ENCODE measurements at regions not wholly inside any gene's neighbourhood (a gene's known extent, or its start where the extent isn't known, plus 50 kb on each side); places are given as distances from the start of the nearest gene placed in this dataset.

- Histone ChIP-seq H4K91ac (ENCODE audit: insufficient read length, low read depth, low read length) (no peak overlapping the region), H3K18ac (ENCODE audit: insufficient read length, low read depth, low read length) (no peak overlapping the region), H3K79me2 (ENCODE audit: insufficient read depth, low read length) (no peaks in the 10 kb centered on the region), H3K27me3 (ENCODE audit: insufficient read depth, low read length) (peaks cover 16% of the 10 kb centered on the region; the same call in 1 of the 2 replicates), H3K4ac (ENCODE audit: low read depth, low read length) (no peak overlapping the region), H3K56ac (ENCODE audit: insufficient read length, low read depth, low read length) (no peak overlapping the region), H3K27ac (ENCODE audit: insufficient read length, low read depth, low read length) (no peak overlapping the region), H3K4me2 (ENCODE audit: insufficient read depth, insufficient read length, low read length) (peak overlapping the region; percentile 40), H2BK120ac (ENCODE audit: low read depth, low read length, poor library complexity, severe bottlenecking) (no peak overlapping the region), H3K23ac (ENCODE audit: insufficient read length, low read depth, low read length) (no peak overlapping the region), H4K20me1 (ENCODE audit: control insufficient read depth, insufficient read depth, insufficient read length) (no peaks in the 10 kb centered on the region), H3K4me1 (ENCODE audit: insufficient read depth, low read length) (no peaks in the 10 kb centered on the region), H2BK20ac (ENCODE audit: low read depth, low read length, poor library complexity, severe bottlenecking) (no peak overlapping the region), H3K9ac (ENCODE audit: extremely low read depth, insufficient read length, low read length) (no peak overlapping the region), H2BK12ac (ENCODE audit: insufficient read length, low read depth, low read length) (no peak overlapping the region), H4K8ac (replicated peaks; ENCODE audit: insufficient read length, low read depth, low read length) (no peak overlapping the region), H2AFZ (ENCODE audit: low read length) (no peak overlapping the region), H3K23me2 (ENCODE audit: insufficient read length, low read depth, low read length, poor library complexity, severe bottlenecking) (peaks cover 5% of the 10 kb centered on the region), H2BK5ac (ENCODE audit: insufficient read length, low read length) (no peak overlapping the region), H3K9me3 (ENCODE audit: control insufficient read depth, low read depth, low read length) (no peaks in the 10 kb centered on the region), H3K14ac (ENCODE audit: insufficient read depth, low read length) (no peak overlapping the region), H3T11ph (ENCODE audit: low read length) (no peak overlapping the region), H3K79me1 (ENCODE audit: insufficient read depth, low read depth, low read length, poor library complexity, severe bottlenecking) (no peaks in the 10 kb centered on the region), H2BK15ac (ENCODE audit: low read depth, low read length) (no peak overlapping the region), H4K5ac (ENCODE audit: insufficient read length, low read depth, low read length) (no peak overlapping the region), H2AK5ac (ENCODE audit: insufficient read length, low read length) (no peak overlapping the region)
- Mint-ChIP-seq H3K36me3 (ENCODE audit: insufficient read depth in 1 of 3, low read depth in 3 of 3) (no peaks in the 10 kb centered on the region), H3K9me3 (no peaks in the 10 kb centered on the region), H3K4me3 (peak overlapping the region; percentile 47 to 71), H3K4me1 (peaks cover 13 to 16% of the 10 kb centered on the region in 2 experiments), H3K27me3 (ENCODE audit: low read depth) (peaks cover 42% of the 10 kb centered on the region), H3K27ac (no peak overlapping the region)
- no CpG with 5 or more reads among the region's 58 CpGs for WGBS (ENCODE audit: extremely low coverage, insufficient read length, low lambda C conversion rate)
- TF ChIP-seq, protein P1, sequence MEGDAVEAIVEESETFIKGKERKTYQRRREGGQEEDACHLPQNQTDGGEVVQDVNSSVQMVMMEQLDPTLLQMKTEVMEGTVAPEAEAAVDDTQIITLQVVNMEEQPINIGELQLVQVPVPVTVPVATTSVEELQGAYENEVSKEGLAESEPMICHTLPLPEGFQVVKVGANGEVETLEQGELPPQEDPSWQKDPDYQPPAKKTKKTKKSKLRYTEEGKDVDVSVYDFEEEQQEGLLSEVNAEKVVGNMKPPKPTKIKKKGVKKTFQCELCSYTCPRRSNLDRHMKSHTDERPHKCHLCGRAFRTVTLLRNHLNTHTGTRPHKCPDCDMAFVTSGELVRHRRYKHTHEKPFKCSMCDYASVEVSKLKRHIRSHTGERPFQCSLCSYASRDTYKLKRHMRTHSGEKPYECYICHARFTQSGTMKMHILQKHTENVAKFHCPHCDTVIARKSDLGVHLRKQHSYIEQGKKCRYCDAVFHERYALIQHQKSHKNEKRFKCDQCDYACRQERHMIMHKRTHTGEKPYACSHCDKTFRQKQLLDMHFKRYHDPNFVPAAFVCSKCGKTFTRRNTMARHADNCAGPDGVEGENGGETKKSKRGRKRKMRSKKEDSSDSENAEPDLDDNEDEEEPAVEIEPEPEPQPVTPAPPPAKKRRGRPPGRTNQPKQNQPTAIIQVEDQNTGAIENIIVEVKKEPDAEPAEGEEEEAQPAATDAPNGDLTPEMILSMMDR (conservative IDR thresholded peaks at IDR 0.05), result no peak
- DNase-seq, result no peak
These were observed 140.8 kb downstream of the SMAD6 start for GRCh38 chr15:66842710-66843441.

All from H9 (cell line).